GM23338 (cell line): ENCODE measurements at regions not wholly inside any gene's neighbourhood (a gene's known extent, or its start where the extent isn't known, plus 50 kb on each side); places are given as distances from the start of the nearest gene placed in this dataset.

Experiments
- ATAC-seq: fragments of 200-7000 bp; cut with Tn5 transposase; 3 replicates; pipeline ENCODE4 v1.9.1; 2020
- DNase-seq: peaks from one replicate; pipeline ENCODE4 v3.0.0-alpha.2; 2015; ENCODE audit warnings: low spot score
- H2AFZ ChIP-seq: fragments of 200-600 bp; sonication (generic); 2 replicates; pipeline ENCODE4 v1.8.0; 2016; ENCODE audit warnings: antibody characterized with exemption, mild to moderate bottlenecking, moderate library complexity
- H3F3A ChIP-seq: fragments of 200-600 bp; sonication (generic); replicated peaks from 2 replicates; pipeline ENCODE4 v1.8.0; 2017; ENCODE audit warnings: antibody characterized with exemption, mixed run types, low read depth
- H3K27ac ChIP-seq: fragments of 200-600 bp; sonication (generic); 2 replicates; pipeline ENCODE4 v1.6.1; 2016; ENCODE audit warnings: low read depth
- H3K27me3 ChIP-seq: fragments of 200-600 bp; sonication (generic); 2 replicates; pipeline ENCODE4 v1.8.0; 2016; ENCODE audit warnings: mild to moderate bottlenecking, mixed run types, moderate library complexity; ENCODE audit not compliant: insufficient read depth
- H3K36me3 ChIP-seq: fragments of 200-600 bp; sonication (generic); 2 replicates; pipeline ENCODE4 v1.8.0; 2016; ENCODE audit warnings: mild to moderate bottlenecking; ENCODE audit not compliant: insufficient read depth
- H3K4me1 ChIP-seq: fragments of 200-600 bp; sonication (generic); 2 replicates; pipeline ENCODE4 v1.8.0; 2016; ENCODE audit warnings: mild to moderate bottlenecking, moderate library complexity; ENCODE audit not compliant: insufficient read depth
- H3K4me2 ChIP-seq: fragments of 200-600 bp; sonication (generic); 2 replicates; pipeline ENCODE4 v1.7.1; 2017; ENCODE audit warnings: mixed run types
- H3K4me3 ChIP-seq: fragments of 200-600 bp; sonication (generic); 2 replicates; pipeline ENCODE4 v1.6.1; 2016; ENCODE audit warnings: mixed run types
- H3K79me2 ChIP-seq: fragments of 200-600 bp; sonication (generic); replicated peaks from 2 replicates; pipeline ENCODE4 v1.8.0; 2017; ENCODE audit warnings: mild to moderate bottlenecking; ENCODE audit not compliant: insufficient read depth
- H3K9me2 ChIP-seq: fragments of 200-600 bp; sonication (generic); 2 replicates; pipeline ENCODE4 v1.8.0; 2017; ENCODE audit not compliant: insufficient read depth
- H4K20me1 ChIP-seq: fragments of 200-600 bp; sonication (generic); replicated peaks from 2 replicates; pipeline ENCODE4 v1.8.0; 2017; ENCODE audit warnings: mild to moderate bottlenecking; ENCODE audit not compliant: insufficient read depth
- H3K27ac Mint-ChIP-seq: 2 replicates; pipeline ENCODE4 v1.8.0; 2020; ENCODE audit warnings: inconsistent platforms, mild to moderate bottlenecking, moderate library complexity, mixed read lengths
- H3K27me3 Mint-ChIP-seq: 3 replicates; pipeline ENCODE4 v1.8.0; 2022; ENCODE audit warnings: low read depth, mild to moderate bottlenecking, moderate library complexity, mixed read lengths, inconsistent platforms; ENCODE audit not compliant: insufficient read depth, poor library complexity
- H3K36me3 Mint-ChIP-seq: 3 replicates; pipeline ENCODE4 v1.8.0; 2021; ENCODE audit warnings: low read depth, mild to moderate bottlenecking, inconsistent platforms, moderate library complexity, mixed read lengths
- H3K4me1 Mint-ChIP-seq: 3 replicates; pipeline ENCODE4 v1.8.0; 2020; ENCODE audit warnings: mild to moderate bottlenecking, inconsistent platforms, mixed read lengths
- H3K4me3 Mint-ChIP-seq: 3 replicates; pipeline ENCODE4 v1.8.0; 2021; ENCODE audit warnings: moderate library complexity, mild to moderate bottlenecking, inconsistent platforms, mixed read lengths
- H3K9me3 Mint-ChIP-seq: 3 replicates; pipeline ENCODE4 v1.8.0; 2020; ENCODE audit warnings: moderate library complexity, mild to moderate bottlenecking, inconsistent platforms, mixed read lengths
- CREB1 ChIP-seq: fragments of 250-450 bp; sonication (Bioruptor Pico); IDR thresholded peaks from 2 replicates; pipeline ENCODE4 v1.5.0; 2020; ENCODE audit warnings: low read depth, mild to moderate bottlenecking, moderate library complexity
- EZH2 ChIP-seq: fragments of 200-600 bp; sonication (generic); IDR thresholded peaks from one replicate; pipeline ENCODE4 v1.8.0; 2017; ENCODE audit warnings: antibody characterized with exemption, mild to moderate bottlenecking, low read depth; ENCODE audit not compliant: unreplicated experiment
- EZH2phosphoT487 ChIP-seq: fragments of 200-600 bp; sonication (generic); IDR thresholded peaks from one replicate; pipeline ENCODE4 v1.8.1; 2018; ENCODE audit warnings: antibody characterized with exemption; ENCODE audit not compliant: unreplicated experiment
- JUNB ChIP-seq: IDR thresholded peaks from one replicate; pipeline ENCODE4 v1.6.1; 2016; ENCODE audit warnings: antibody characterized with exemption; ENCODE audit not compliant: unreplicated experiment
- NANOG ChIP-seq: IDR thresholded peaks from 2 replicates; pipeline ENCODE4 v1.6.1; 2016; ENCODE audit warnings: antibody characterized with exemption, borderline replicate concordance
- POLR2AphosphoS5 ChIP-seq: IDR thresholded peaks from 2 replicates; pipeline ENCODE4 v1.6.1; 2016; ENCODE audit warnings: antibody characterized with exemption, low read depth
- STAT1 ChIP-seq: IDR thresholded peaks from one replicate; pipeline ENCODE4 v1.6.1; 2016; ENCODE audit warnings: antibody characterized with exemption; ENCODE audit not compliant: unreplicated experiment
- ZNF114 ChIP-seq: fragments of 250-450 bp; sonication (Bioruptor Pico); IDR thresholded peaks from 2 replicates; pipeline ENCODE4 v1.5.0; 2020; ENCODE audit warnings: mild to moderate bottlenecking, moderate library complexity
- ZNF331 ChIP-seq: fragments of 250-450 bp; sonication (Bioruptor Pico); IDR thresholded peaks from 2 replicates; pipeline ENCODE4 v1.5.0; 2020; ENCODE audit warnings: low read depth, mild to moderate bottlenecking, moderate library complexity
- TF ChIP-seq, protein P1 (sequence below): IDR thresholded peaks from 2 replicates; pipeline ENCODE4 v1.6.1; 2016; ENCODE audit warnings: antibody characterized with exemption
- TF ChIP-seq, protein P2 (sequence below): fragments of 250-450 bp; sonication (Bioruptor Pico); IDR thresholded peaks from 2 replicates; pipeline ENCODE4 v1.5.0; 2020; ENCODE audit warnings: mild to moderate bottlenecking, moderate library complexity
- TF ChIP-seq, protein P3 (sequence below): IDR thresholded peaks from one replicate; pipeline ENCODE4 v1.6.1; 2018; ENCODE audit warnings: antibody characterized with exemption; ENCODE audit not compliant: unreplicated experiment
- TF ChIP-seq, protein P4 (sequence below), 2 experiments: fragments of 200-600 bp in 1 of 2; sonication (generic) in 1 of 2; conservative IDR thresholded peaks; 2 replicates each; pipeline versions ENCODE4 v1.5.1 to v1.6.1; 2016 to 2017; ENCODE audit warnings: antibody characterized with exemption in 2 of 2, low read depth in 2 of 2, mild to moderate bottlenecking in 2 of 2, moderate library complexity in 1 of 2

DNA sequence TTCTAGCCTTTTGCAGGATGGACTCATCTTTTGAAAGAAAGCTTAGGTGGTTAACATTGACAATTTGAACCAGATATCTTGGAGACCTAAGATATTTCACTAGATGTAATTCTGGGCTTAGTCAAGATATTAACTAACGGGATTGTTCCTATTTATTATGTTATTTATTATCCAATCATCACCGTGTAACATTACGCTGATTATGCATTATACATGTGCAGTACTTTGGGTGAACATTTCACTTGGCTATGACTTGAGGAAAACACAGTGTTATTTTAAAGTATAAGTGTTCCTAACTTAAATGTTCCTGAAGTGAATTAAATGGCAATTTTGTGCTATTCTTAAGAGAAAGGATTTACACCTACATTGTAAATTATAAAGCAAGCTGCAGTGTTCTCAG lies 574.5 kb upstream of the KCNMB2 start:
- no peaks in the 10 kb centered on the region for H3K9me3 Mint-ChIP-seq

More for the DNA sequence above, 574.5 kb upstream of the KCNMB2 start:
- Histone ChIP-seq H3K27me3 (no peaks in the 10 kb centered on the region), H3K79me2 (no peaks in the 10 kb centered on the region), H3K27ac (no peak overlapping the region), H2AFZ (no peak overlapping the region), H3K9me2 (no peaks in the 10 kb centered on the region), H3K4me2 (no peak overlapping the region), H3K36me3 (no peaks in the 10 kb centered on the region), H3F3A (no peaks in the 10 kb centered on the region), H3K4me1 (no peaks in the 10 kb centered on the region), H3K4me3 (no peak overlapping the region), H4K20me1 (no peaks in the 10 kb centered on the region)
- TF ChIP-seq ZNF331 (no peak), POLR2AphosphoS5 (no peak), ZNF114 (CRISPR knock-in tag) (no peak), EZH2 (no peak), EZH2phosphoT487 (no peak), CREB1 (no peak), NANOG (no peak), JUNB (no peak), STAT1 (no peak)
- TF ChIP-seq, protein P1, sequence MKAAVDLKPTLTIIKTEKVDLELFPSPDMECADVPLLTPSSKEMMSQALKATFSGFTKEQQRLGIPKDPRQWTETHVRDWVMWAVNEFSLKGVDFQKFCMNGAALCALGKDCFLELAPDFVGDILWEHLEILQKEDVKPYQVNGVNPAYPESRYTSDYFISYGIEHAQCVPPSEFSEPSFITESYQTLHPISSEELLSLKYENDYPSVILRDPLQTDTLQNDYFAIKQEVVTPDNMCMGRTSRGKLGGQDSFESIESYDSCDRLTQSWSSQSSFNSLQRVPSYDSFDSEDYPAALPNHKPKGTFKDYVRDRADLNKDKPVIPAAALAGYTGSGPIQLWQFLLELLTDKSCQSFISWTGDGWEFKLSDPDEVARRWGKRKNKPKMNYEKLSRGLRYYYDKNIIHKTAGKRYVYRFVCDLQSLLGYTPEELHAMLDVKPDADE: no peak
- TF ChIP-seq, protein P2, sequence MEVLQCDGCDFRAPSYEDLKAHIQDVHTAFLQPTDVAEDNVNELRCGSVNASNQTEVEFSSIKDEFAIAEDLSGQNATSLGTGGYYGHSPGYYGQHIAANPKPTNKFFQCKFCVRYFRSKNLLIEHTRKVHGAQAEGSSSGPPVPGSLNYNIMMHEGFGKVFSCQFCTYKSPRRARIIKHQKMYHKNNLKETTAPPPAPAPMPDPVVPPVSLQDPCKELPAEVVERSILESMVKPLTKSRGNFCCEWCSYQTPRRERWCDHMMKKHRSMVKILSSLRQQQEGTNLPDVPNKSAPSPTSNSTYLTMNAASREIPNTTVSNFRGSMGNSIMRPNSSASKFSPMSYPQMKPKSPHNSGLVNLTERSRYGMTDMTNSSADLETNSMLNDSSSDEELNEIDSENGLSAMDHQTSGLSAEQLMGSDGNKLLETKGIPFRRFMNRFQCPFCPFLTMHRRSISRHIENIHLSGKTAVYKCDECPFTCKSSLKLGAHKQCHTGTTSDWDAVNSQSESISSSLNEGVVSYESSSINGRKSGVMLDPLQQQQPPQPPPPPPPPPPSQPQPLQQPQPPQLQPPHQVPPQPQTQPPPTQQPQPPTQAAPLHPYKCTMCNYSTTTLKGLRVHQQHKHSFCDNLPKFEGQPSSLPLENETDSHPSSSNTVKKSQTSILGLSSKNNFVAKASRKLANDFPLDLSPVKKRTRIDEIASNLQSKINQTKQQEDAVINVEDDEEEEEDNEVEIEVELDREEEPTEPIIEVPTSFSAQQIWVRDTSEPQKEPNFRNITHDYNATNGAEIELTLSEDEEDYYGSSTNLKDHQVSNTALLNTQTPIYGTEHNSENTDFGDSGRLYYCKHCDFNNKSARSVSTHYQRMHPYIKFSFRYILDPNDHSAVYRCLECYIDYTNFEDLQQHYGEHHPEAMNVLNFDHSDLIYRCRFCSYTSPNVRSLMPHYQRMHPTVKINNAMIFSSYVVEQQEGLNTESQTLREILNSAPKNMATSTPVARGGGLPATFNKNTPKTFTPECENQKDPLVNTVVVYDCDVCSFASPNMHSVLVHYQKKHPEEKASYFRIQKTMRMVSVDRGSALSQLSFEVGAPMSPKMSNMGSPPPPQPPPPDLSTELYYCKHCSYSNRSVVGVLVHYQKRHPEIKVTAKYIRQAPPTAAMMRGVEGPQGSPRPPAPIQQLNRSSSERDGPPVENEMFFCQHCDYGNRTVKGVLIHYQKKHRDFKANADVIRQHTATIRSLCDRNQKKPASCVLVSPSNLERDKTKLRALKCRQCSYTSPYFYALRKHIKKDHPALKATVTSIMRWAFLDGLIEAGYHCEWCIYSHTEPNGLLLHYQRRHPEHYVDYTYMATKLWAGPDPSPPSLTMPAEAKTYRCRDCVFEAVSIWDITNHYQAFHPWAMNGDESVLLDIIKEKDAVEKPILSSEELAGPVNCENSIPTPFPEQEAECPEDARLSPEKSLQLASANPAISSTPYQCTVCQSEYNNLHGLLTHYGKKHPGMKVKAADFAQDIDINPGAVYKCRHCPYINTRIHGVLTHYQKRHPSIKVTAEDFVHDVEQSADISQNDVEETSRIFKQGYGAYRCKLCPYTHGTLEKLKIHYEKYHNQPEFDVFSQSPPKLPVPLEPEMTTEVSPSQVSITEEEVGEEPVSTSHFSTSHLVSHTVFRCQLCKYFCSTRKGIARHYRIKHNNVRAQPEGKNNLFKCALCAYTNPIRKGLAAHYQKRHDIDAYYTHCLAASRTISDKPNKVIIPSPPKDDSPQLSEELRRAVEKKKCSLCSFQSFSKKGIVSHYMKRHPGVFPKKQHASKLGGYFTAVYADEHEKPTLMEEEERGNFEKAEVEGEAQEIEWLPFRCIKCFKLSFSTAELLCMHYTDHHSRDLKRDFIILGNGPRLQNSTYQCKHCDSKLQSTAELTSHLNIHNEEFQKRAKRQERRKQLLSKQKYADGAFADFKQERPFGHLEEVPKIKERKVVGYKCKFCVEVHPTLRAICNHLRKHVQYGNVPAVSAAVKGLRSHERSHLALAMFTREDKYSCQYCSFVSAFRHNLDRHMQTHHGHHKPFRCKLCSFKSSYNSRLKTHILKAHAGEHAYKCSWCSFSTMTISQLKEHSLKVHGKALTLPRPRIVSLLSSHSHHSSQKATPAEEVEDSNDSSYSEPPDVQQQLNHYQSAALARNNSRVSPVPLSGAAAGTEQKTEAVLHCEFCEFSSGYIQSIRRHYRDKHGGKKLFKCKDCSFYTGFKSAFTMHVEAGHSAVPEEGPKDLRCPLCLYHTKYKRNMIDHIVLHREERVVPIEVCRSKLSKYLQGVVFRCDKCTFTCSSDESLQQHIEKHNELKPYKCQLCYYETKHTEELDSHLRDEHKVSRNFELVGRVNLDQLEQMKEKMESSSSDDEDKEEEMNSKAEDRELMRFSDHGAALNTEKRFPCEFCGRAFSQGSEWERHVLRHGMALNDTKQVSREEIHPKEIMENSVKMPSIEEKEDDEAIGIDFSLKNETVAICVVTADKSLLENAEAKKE (CRISPR knock-in tag): no peak
- TF ChIP-seq, protein P3, sequence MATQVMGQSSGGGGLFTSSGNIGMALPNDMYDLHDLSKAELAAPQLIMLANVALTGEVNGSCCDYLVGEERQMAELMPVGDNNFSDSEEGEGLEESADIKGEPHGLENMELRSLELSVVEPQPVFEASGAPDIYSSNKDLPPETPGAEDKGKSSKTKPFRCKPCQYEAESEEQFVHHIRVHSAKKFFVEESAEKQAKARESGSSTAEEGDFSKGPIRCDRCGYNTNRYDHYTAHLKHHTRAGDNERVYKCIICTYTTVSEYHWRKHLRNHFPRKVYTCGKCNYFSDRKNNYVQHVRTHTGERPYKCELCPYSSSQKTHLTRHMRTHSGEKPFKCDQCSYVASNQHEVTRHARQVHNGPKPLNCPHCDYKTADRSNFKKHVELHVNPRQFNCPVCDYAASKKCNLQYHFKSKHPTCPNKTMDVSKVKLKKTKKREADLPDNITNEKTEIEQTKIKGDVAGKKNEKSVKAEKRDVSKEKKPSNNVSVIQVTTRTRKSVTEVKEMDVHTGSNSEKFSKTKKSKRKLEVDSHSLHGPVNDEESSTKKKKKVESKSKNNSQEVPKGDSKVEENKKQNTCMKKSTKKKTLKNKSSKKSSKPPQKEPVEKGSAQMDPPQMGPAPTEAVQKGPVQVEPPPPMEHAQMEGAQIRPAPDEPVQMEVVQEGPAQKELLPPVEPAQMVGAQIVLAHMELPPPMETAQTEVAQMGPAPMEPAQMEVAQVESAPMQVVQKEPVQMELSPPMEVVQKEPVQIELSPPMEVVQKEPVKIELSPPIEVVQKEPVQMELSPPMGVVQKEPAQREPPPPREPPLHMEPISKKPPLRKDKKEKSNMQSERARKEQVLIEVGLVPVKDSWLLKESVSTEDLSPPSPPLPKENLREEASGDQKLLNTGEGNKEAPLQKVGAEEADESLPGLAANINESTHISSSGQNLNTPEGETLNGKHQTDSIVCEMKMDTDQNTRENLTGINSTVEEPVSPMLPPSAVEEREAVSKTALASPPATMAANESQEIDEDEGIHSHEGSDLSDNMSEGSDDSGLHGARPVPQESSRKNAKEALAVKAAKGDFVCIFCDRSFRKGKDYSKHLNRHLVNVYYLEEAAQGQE: no peak
- TF ChIP-seq, protein P4, sequence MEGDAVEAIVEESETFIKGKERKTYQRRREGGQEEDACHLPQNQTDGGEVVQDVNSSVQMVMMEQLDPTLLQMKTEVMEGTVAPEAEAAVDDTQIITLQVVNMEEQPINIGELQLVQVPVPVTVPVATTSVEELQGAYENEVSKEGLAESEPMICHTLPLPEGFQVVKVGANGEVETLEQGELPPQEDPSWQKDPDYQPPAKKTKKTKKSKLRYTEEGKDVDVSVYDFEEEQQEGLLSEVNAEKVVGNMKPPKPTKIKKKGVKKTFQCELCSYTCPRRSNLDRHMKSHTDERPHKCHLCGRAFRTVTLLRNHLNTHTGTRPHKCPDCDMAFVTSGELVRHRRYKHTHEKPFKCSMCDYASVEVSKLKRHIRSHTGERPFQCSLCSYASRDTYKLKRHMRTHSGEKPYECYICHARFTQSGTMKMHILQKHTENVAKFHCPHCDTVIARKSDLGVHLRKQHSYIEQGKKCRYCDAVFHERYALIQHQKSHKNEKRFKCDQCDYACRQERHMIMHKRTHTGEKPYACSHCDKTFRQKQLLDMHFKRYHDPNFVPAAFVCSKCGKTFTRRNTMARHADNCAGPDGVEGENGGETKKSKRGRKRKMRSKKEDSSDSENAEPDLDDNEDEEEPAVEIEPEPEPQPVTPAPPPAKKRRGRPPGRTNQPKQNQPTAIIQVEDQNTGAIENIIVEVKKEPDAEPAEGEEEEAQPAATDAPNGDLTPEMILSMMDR (conservative IDR thresholded peaks at IDR 0.05; ENCODE audit: low read depth in 2 of 2): no peak
- no peak overlapping the region for H3K4me3 Mint-ChIP-seq
- DNase-seq (no peak), ATAC-seq (no peak)
- no peaks in the 10 kb centered on the region for H3K36me3 Mint-ChIP-seq
- H3K27me3 Mint-ChIP-seq: no peaks in the 10 kb centered on the region
- no peak overlapping the region for H3K27ac Mint-ChIP-seq
- no peaks in the 10 kb centered on the region; the same call in 2 of the 3 replicates for H3K4me1 Mint-ChIP-seq
